ENCODE measurements at regions not wholly inside any gene's neighbourhood (a gene's known extent, or its start where the extent isn't known, plus 50 kb on each side); places are given as distances from the start of the nearest gene placed in this dataset.

DNA sequence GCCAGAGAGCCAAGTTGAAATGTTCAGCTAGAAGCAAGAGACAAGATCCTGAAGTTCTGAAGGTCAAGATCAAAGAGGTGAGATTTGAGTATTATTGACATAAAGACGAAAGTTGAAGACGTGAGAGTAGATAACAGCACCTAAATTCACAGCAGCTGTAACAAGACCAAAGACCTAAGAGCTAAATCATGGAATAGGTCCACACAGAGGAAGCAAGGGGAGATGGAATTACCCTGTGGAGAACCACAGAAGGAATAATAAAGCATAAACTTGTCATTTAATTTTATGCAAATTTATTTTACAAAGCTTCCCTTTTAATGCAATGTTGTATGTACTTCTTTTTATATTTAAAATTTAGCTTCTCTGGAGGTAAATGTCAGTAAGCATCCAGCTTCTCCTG is 523.7 kb downstream of the NR2F1-AS1 start:
- no peak for DNase-seq (ENCODE audit: low read depth)
- in situ Hi-C loops (cut with HindIII; ENCODE audit: low sequenced_read_pairs): no loop called here
- TF ChIP-seq, protein P1, sequence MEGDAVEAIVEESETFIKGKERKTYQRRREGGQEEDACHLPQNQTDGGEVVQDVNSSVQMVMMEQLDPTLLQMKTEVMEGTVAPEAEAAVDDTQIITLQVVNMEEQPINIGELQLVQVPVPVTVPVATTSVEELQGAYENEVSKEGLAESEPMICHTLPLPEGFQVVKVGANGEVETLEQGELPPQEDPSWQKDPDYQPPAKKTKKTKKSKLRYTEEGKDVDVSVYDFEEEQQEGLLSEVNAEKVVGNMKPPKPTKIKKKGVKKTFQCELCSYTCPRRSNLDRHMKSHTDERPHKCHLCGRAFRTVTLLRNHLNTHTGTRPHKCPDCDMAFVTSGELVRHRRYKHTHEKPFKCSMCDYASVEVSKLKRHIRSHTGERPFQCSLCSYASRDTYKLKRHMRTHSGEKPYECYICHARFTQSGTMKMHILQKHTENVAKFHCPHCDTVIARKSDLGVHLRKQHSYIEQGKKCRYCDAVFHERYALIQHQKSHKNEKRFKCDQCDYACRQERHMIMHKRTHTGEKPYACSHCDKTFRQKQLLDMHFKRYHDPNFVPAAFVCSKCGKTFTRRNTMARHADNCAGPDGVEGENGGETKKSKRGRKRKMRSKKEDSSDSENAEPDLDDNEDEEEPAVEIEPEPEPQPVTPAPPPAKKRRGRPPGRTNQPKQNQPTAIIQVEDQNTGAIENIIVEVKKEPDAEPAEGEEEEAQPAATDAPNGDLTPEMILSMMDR (IDR thresholded peaks at IDR 0.05; ENCODE audit: low read depth, low read length, missing control alignments): no peak
- H3K4me3 ChIP-seq (ENCODE audit: low read depth, low read length): no peak overlapping the region

DNA sequence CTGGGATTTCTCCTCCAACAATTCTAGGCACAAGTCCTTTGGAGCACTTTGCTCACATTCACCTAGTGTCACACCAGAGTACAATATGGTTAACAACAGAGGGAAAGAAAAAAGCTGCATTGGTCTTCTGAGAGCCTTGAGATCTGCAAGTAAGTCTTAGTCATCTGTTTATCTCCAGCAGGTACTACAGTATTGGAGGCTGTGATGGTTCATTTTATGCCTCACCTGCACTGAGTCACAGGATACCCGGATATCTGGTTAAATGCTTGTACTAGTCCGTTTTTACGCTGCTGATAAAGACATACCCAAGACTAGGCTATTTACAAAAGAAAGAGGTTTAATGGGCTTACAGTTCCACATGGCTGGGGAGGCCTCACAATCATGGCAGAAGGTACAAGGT is 525.0 kb downstream of the NR2F1-AS1 start:
- no peak for DNase-seq (ENCODE audit: low read depth)

DNA sequence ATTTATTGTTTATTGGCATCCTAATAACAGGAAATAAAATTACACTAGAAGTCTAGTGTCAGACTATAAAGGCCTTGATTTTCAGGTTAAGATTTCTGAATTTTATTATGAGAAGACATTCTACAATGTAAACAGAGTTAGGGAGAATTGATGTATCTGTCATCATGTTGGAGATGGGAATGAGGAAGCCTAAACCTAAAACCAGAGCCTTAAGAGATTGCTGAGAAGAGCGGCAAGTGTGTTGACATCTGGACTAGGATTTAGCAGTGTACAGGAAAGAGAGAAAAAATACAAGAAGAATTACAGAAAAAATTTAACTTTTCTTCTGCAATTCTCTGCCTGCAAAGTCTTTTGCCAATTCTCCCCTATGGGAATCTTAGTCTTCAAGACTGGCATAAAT is 525.5 kb downstream of the NR2F1-AS1 start:
- no peak overlapping the region for H3K4me3 ChIP-seq (ENCODE audit: low read depth, low read length)
- DNase-seq (ENCODE audit: low read depth): no peak
- TF ChIP-seq, protein P1 (IDR thresholded peaks at IDR 0.05; ENCODE audit: low read depth, low read length, missing control alignments): no peak
- in situ Hi-C loops (cut with HindIII; ENCODE audit: low sequenced_read_pairs): no loop called here

More for the DNA sequence above, 525.0 kb downstream of the NR2F1-AS1 start:
- no peak overlapping the region for H3K4me3 ChIP-seq (ENCODE audit: low read depth, low read length)
- TF ChIP-seq, protein P1 (IDR thresholded peaks at IDR 0.05; ENCODE audit: low read depth, low read length, missing control alignments): no peak
- in situ Hi-C loops (cut with HindIII; ENCODE audit: low sequenced_read_pairs): no loop called here

DNA sequence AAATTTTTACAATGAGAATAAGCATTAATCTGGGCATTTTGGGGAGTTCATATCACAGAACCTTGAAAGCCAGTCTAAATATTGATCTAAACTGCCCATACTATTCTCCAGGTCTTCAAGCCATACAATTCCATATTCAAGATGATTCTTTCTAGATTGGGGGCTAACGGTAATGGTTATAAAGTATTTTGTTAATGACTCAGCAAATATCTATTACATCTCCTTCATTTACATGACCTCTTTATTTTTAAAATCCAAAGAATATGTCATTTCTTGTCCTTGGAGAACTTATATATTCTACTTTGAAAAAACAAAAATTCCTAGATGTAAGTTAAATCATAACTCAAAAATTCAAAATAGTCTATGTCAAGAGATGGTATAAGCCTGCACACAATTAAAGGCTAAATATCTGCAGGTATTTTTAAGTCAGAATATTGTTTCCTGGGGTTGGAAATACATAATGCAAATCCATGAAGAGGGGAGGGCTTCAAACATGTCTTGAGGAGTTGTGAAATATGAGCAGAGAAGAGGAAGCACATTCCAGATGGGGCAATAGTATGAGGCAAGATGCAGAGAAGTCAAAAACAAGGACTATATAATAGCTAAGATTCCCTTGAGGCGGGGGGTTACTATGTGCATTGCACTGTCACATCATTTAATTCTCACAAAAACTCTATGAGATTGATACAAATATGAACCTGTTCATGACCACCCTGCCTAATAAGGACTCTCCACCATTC is 526.4 kb downstream of the NR2F1-AS1 start:
- no peak for DNase-seq (ENCODE audit: low read depth)
- TF ChIP-seq, protein P1 (IDR thresholded peaks at IDR 0.05; ENCODE audit: low read depth, low read length, missing control alignments): no peak
- in situ Hi-C loops (cut with HindIII; ENCODE audit: low sequenced_read_pairs): no loop called here
- H3K4me3 ChIP-seq (ENCODE audit: low read depth, low read length): no peak overlapping the region

DNA sequence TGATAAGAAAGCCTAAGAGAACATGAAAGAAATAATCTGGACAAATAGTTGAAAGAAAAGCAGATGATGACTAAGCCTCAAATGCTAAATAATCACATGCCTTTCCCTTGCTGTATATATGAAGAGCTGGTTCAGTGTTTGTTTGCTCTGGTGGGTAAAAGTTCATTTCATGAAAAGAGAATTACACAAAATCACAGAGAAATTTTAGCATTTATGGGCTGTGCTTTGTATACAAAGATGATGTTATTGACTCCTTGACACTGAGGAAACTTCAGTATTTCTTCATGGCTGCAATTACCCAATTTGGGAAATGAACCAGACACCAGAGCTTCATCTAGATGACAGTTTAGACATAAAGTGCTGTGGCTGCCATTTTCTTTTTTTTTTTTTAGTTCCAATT is 527.2 kb downstream of the NR2F1-AS1 start:
- in situ Hi-C loops (cut with HindIII; ENCODE audit: low sequenced_read_pairs): no loop called here
- DNase-seq (ENCODE audit: low read depth): no peak
- no peak overlapping the region for H3K4me3 ChIP-seq (ENCODE audit: low read depth, low read length)
- TF ChIP-seq, protein P1 (IDR thresholded peaks at IDR 0.05; ENCODE audit: low read depth, low read length, missing control alignments): no peak

DNA sequence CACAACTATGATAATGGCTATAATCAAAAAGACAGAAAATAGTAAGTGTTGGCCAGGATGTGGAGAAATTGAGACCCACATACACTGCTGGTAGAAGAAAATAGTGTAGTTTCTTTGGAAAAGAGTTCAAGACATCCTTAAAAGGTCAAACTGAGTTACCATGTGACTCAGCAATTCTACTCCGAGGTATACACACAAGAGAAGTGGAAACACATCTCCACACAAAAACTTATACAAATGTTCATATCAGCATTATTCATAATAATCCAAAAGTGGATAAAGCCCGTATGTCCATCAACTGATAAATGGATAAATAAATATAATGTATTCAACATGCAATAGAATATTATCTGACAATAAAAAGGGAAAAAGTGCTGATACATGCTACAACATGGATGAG is 532.2 kb downstream of the NR2F1-AS1 start:
- DNase-seq (ENCODE audit: low read depth): no peak
- in situ Hi-C loops (cut with HindIII; ENCODE audit: low sequenced_read_pairs): no loop called here
- no peak overlapping the region for H3K4me3 ChIP-seq (ENCODE audit: low read depth, low read length)
- TF ChIP-seq, protein P1 (IDR thresholded peaks at IDR 0.05; ENCODE audit: low read depth, low read length, missing control alignments): no peak

Data from astrocyte of the cerebellum (primary cell).